ENCODE measurements at regions not wholly inside any gene's neighbourhood (a gene's known extent, or its start where the extent isn't known, plus 50 kb on each side); places are given as distances from the start of the nearest gene placed in this dataset.
"Not testable (repeated sequence)": the region's sequence is repeated elsewhere in the genome, so short reads cannot be mapped to it uniquely, and the experiment has no call there.

DNA sequence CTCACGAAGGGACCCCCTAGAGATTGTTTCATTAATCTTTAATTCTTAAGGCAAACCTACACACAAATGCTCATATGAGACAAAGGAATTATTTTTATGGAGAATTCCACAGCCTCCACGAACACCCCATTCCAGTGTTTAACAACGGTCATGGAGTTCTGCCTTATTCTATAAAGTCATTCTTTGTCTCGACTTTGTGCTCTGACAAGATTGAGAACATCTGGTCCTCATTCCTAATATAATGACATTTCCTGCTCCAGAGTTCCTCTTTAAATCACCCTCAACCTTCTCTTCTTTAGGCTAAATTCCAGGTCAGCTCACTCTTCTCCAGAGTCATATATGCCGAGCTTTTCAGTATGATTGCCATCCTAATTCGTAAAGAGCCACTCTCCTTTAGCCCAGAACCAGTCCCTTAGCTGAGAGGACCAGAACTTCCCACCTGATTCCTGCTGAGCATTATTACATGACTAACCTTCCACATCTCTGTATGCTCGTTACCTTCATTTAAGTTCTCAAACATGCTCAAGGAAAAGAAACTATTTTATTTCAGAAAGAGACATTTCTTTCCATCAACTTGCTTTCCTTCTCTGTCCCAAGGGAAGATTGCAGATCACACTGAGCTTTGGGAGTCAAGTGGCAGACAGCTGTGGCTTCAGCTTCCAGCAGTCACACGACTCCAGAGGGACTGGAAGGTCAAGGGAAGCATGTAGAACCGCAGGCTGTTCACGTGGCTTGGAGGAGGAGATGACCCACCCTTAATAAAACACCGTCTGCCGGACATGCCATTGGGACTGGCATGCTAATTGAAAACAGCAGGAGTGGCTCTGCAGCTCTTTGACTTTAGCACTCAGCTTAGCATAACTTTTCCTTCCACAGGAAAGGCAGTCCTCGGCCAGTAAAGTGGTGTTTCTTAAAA, 467.1 kb upstream of the HSF2 start:
- peak; percentile 72 for DNase-seq

DNA sequence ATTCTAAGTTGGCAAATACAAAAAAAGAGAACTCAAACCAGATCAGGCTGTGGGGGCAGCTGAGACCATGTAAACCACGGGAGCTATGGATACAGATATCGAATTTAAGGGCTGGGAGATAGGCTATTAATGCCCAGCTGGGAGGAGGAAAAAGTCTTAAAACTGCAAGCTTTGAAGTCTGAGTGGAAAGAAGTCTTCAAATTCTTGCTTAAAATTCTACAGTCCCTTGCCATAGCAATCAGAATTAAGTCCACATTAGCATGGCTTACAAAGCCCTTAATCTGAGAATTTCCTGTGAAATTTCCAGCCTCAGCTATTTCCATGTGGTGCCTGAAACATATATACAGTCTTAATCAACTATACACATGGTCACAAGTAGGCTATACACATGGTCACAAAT, 465.0 kb upstream of the HSF2 start:
- no peak for DNase-seq

- DNase-seq, result no peak
Measured at GRCh38 chr6:121940728-121941127, 458.7 kb upstream of the HSF2 start.

DNA sequence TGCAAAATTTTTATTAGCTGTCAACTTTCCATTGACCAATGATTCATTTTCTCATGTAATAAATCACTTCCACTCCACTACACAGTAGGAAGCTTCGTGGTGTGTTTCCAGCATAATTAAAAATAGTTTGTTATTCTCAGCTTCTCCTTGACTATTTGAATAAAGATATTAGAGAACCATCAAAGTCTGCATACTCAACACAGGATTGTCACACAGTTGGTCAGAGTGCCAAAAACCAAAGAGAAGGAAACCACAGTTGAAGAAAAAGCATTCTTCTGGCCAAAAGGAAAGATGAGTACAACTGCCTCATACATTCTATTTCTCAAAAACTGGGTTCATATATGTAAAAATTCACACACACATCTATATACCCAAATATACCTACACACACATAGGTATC, 455.1 kb upstream of the HSF2 start:
- DNase-seq, result no peak

DNA sequence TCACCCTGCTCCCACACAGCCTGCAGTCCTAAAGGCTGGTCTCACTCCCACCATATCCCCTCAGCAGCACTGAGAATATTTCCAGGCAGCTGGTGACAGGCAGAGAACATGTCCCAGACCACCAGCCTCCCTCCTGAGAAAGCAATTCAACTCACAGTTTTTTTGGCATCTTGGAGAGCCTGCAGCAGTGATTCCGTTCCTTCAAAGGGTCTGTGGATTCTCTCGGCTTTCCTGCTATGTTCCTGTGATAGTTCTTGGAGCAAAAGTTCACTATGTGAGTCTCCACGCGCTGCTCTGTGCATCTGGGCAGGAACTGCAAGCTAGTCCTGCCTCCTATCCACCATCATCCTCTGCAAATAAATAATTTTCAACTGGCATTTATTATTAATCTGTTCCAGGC, 448.3 kb upstream of the HSF2 start:
- no peak for DNase-seq

DNA sequence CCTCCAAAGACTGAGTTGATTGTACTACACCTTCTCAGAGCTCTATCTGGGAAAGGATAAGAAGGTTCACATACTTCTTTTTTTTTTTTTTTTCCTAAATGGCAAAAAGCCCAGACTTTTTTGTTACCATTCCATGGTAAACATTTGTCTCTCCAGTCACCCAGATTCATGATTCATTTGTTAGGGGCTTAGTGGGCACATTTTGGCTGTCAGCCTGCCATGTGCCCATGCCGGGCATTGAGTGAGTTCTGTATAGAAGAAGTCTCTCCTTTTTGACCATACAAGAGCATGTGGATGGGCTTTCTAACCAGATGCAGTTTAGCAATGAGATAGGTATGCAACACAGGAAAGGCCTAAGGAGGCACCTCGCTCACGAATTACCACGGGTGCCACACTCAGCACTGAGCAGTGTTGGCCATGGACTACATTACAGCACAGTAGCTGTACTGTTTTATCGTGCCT, 447.5 kb upstream of the HSF2 start:
- DNase-seq, result no peak

- not testable (repeated sequence) for DNase-seq
Measured at GRCh38 chr6:121955401-121955800, 444.1 kb upstream of the HSF2 start.

- DNase-seq, result no peak
Measured at GRCh38 chr6:121956782-121957181, 442.7 kb upstream of the HSF2 start.

DNA sequence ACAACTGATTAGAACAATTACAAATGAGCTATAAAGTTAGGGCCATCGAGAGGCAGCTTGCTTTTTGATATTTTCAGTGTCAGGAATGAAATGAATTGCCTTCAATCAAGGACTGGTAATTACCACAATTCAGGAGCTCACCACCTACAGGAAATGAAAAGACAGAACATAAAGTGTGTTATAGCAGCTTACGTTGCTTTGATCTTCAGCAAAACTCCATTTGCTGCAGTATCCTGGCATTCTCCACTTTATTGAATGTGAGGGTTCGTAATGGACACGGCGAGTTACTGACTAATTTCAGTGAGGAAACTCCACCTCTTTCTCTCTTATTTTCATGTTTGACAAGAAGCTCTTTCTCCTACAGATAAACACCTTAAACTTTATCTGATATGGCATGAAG, 440.0 kb upstream of the HSF2 start:
- DNase-seq, result no peak

GRCh38 chr6:121961619-121962125, 437.8 kb upstream of the HSF2 start:
- no peak for DNase-seq

DNA sequence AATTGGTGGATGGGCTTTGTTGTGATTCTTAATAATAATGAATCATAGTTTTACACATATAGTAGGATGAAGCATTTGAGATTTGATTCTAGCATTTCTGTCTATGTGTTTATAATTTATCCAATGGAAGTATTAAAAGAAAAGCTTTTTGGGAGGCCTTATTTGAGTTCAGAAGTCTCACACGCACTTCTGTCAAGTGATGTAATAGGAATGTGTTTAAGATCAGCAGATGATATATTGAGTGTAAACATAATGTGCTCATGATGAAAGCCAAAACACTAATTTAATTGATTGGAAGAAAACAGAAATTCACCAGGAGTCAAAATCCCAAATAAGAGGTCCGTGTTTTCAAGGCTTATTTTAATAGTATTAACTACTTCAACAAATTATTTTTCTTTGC, 435.6 kb upstream of the HSF2 start:
- no peak for DNase-seq

DNA sequence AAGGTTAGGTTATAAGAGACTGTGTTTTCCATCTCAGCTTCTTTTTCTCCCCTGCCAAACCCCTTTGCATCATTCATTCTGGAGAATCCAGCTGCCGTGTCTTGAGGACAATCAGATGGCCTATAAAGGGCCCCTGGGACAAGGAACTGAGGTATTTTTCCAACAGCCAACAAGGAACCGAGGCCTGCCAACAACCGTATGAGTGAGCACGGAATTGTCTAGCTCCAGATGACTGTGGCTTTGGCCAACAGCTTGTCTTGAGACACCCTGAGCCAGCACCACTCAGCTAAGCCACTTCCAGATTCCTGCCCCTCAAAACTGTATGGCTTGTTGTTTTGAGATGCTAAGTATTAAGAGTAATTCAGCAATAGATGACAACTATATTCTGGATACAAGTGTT, 433.7 kb upstream of the HSF2 start:
- no peak for DNase-seq

GRCh38 chr6:121967631-121968030, 431.8 kb upstream of the HSF2 start:
- DNase-seq, result no peak

- no peak for DNase-seq
Measured at GRCh38 chr6:121971931-121972335, 427.5 kb upstream of the HSF2 start.

- no peak for DNase-seq
Measured at GRCh38 chr6:121984956-121985355, 414.5 kb upstream of the HSF2 start.

DNA sequence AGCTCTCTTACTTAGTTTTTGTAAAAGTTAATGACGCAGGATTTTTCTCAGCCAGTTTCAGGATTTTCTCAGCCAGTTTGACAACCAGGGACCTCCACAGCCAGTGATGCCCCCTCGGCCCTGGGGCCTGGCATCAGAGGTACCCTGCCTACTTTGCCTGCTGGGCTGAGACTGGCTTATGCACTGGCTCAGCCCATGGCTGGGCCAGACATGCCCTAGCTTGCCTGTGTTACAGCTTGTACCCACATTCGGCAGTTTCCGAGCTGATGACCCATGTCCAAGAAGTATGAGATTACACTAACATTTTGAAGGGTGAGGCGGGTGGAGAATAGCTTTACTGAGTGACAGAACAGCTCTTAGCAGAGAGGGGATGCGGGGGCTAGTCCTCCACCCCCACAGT, 406.1 kb upstream of the HSF2 start:
- no peak for DNase-seq

DNA sequence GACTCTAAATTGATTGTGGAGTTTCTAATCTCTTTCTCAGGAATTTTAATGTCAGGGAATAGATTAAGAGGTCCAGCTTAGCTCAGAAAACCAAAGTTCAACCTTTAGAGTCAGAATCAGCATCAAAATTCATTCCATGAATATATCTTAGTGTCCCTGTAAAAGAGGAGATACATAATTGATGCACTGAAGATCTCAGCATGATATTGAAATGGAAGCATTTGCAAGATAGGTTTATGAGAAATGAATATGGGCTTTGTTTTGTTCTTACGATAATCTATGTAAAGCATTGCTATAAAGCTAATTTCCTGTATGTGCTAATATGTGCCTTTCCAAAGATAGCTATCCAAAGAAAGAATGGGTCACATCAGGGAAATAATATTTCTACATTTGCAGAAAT, 404.5 kb upstream of the HSF2 start:
- no peak for DNase-seq

DNA sequence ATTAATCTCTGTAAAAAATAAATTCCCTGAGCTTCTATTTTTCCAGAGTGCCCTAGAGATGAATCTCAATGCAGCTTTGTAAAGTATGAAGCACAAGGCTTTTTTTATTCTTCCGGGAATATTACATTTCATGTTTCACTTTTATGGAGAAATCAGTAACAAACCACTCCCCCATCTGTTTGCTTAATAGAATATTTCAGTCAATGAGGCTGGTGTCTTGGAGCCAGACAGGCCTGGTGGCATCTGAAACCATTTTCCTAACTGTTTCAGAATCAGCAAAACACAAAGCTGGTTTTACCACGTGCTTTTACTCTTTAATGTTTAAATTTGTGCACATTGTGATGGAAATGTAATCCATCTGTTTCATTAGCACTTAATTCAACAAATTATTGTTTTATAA, 400.8 kb upstream of the HSF2 start:
- no peak for DNase-seq

GRCh38 chr6:121999456-122000065, 399.9 kb upstream of the HSF2 start:
- DNase-seq, result no peak

DNA sequence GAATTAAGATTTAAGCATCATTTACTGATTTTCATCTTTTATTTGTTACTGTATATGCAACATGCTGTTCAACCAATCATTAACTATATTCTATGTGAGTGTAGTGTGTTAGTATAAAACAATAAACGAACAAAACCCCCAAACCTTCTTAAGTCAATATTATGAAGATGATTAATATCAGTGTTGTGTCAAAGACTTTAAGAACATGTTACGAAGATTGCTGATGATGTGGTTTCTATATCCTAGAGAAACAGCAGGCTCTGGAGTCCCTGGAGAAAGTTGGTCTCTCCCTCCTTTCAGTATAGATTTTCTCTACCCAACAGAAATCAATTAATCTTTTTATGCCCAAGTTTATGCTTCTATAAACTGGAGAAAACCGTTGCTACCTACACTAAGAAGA, 393.8 kb upstream of the HSF2 start:
- DNase-seq, result no peak

DNA sequence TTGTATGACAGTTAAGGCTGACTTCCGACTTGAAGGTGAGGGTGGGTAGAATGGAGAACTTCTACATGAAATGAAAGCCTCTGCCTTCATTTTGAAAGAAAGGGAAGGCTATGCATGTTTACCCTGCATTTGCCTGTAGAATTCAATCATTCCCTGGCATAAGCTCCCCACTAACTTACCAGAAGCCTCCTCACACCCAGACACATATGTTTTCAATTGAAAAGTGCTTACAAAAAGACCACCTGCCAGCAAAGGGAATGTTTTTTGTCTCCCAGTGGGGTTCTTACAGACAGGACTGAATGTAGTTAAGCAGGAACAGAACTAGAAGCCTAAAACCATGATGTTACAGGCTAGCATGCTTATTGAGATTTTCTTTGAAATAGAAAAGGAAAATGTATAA, 392.1 kb upstream of the HSF2 start:
- DNase-seq, result no peak

- no peak for DNase-seq
Measured at GRCh38 chr6:122008101-122008999, 391.1 kb upstream of the HSF2 start.

DNA sequence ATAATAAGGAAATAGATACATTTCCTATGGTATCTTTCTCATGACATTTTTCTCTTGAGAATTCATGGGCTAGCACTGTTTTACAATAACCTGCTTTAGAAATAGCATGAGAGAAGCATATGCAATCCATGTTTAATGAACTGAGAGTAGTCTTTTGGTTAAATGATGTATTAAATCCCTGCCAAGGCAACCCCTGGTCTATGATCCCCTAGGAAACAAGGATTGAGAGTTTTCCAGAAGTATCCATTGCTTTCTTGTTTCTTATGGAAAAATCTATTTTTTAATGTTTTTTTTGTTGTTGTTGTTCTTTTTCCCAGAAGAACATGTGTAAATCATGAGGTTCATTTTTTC, 390.5 kb upstream of the HSF2 start:
- DNase-seq, result no peak

All from left kidney (tissue), 1 donor.